GM10266 (cell line): ENCODE measurements at regions not wholly inside any gene's neighbourhood (a gene's known extent, or its start where the extent isn't known, plus 50 kb on each side); places are given as distances from the start of the nearest gene placed in this dataset.
"Not testable (repeated sequence)": the region's sequence is repeated elsewhere in the genome, so short reads cannot be mapped to it uniquely, and the experiment has no call there.

Experiments used
- DNase-seq: peaks from one replicate; pipeline ENCODE4 v3.0.0; 2012; ENCODE audit errors: extremely low spot score
- TF ChIP-seq, protein P1 (sequence below): IDR thresholded peaks from 2 replicates; pipeline ENCODE4 v1.5.1; 2012; ENCODE audit warnings: mild to moderate bottlenecking, low read depth; ENCODE audit not compliant: control insufficient read depth, insufficient read depth; ENCODE audit errors: missing control alignments

GRCh38 chr10:83545901-83546391 lies 593.4 kb upstream of the GHITM start:
- TF ChIP-seq, protein P1, sequence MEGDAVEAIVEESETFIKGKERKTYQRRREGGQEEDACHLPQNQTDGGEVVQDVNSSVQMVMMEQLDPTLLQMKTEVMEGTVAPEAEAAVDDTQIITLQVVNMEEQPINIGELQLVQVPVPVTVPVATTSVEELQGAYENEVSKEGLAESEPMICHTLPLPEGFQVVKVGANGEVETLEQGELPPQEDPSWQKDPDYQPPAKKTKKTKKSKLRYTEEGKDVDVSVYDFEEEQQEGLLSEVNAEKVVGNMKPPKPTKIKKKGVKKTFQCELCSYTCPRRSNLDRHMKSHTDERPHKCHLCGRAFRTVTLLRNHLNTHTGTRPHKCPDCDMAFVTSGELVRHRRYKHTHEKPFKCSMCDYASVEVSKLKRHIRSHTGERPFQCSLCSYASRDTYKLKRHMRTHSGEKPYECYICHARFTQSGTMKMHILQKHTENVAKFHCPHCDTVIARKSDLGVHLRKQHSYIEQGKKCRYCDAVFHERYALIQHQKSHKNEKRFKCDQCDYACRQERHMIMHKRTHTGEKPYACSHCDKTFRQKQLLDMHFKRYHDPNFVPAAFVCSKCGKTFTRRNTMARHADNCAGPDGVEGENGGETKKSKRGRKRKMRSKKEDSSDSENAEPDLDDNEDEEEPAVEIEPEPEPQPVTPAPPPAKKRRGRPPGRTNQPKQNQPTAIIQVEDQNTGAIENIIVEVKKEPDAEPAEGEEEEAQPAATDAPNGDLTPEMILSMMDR, result no peak
- DNase-seq, result no peak

DNA sequence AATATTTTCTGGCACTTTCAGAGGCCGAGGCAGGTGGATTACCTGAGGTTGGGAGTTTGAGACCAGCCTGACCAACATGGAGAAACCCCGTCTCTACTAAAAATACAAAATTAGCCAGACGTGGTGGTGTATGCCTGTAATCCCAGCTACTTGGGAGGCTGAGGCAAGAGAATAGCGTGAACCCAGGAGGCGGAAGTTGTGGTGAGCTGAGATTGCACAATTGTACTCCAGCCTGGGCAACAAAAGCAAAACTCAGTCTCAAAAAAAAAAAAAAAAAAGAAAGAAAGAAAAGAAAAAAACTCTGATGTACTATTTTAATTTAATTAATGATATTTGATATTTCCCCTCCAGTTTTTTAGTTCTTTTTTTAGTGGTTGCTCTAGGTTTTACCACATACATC lies 588.1 kb upstream of the GHITM start:
- not testable (repeated sequence) for DNase-seq

- TF ChIP-seq, protein P1, result no peak
These were observed 585.9 kb upstream of the GHITM start for GRCh38 chr10:83553366-83553765.

GRCh38 chr10:83555264-83555663 lies 584.0 kb upstream of the GHITM start:
- TF ChIP-seq, protein P1, result no peak

More at GRCh38 chr10:83553366-83553765, 585.9 kb upstream of the GHITM start:
- DNase-seq, result no peak

GRCh38 chr10:83562381-83562780 lies 576.9 kb upstream of the GHITM start:
- TF ChIP-seq, protein P1, result no peak
- DNase-seq, result no peak

More at GRCh38 chr10:83555264-83555663, 584.0 kb upstream of the GHITM start:
- DNase-seq, result no peak

- TF ChIP-seq, protein P1, result no peak
- DNase-seq, result no peak
These were observed 574.3 kb upstream of the GHITM start for GRCh38 chr10:83564889-83565588.

GRCh38 chr10:83572036-83572435 lies 567.3 kb upstream of the GHITM start:
- no peak for DNase-seq
- TF ChIP-seq, protein P1, result no peak
